C1 segment of cervical spinal cord (tissue), 14 donors: ENCODE measurements at regions not wholly inside any gene's neighbourhood (a gene's known extent, or its start where the extent isn't known, plus 50 kb on each side); places are given as distances from the start of the nearest gene placed in this dataset.
A peak's percentile ranks its signal among the peaks of the same experiment; 100 is the strongest.
"Not testable (repeated sequence)": the region's sequence is repeated elsewhere in the genome, so short reads cannot be mapped to it uniquely, and the experiment has no call there.

Experiments
- DNase-seq, 14 donors: peaks; one replicate each; lab custom pipeline; 2025; lab: John Stamatoyannopoulos, UW

DNA sequence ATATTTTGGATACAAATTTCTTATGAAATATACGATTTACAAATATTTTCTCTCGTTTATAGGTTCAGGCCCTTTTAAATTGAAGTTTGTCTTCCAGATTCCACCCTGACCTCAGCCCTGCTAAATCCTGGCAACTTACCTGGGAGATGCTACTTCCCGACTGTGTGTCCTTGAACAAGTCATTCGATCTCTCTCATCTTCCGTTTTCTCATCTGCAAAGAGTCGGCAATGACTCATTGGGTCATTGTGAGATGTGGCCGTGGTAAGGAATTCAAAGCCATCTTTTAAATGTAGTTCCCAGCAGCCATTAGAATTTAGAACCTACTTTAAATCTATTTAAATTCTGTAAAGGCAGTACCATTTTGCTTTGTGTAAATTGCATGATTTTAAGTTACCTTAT lies 72.5 kb downstream of the LHX2 start:
- DNase-seq = no peak

DNA sequence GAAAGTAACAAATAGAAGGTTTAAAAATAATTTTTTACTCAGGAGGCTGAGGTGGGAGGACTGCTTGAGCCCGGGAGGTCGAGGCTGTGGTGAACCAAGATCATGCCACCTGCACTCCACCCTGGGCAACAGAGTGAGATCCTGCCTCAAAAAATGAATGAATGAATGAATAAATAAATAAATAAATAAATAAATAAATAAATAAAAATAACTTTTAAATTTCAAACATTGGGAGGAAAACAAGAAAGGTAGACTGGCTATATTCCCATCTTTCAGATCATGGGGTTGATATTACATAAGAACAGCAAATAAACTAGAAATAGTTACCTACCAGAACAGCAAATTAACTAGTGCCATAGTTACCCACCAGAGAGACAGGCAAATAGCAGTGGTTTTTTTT lies 75.7 kb downstream of the LHX2 start:
- DNase-seq = no peak

DNA sequence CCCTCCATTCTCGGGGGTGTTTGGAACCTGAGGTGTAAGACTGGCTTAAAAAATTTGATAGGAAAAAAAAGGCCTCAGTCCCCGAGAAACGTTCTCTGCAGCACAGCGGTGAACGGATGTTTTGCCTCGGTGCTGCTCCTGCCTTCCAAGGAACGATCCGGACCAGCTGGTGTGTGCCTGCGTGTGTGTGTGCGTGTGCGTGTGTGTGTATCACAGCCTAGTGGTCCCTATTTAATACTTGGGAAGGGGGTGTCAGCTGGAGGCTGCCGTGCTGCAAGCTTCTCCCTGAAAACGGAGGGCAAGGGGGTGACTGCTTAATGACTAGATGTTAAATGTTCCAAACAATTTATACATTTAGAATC lies 76.9 kb downstream of the LHX2 start:
- no peak for DNase-seq

DNA sequence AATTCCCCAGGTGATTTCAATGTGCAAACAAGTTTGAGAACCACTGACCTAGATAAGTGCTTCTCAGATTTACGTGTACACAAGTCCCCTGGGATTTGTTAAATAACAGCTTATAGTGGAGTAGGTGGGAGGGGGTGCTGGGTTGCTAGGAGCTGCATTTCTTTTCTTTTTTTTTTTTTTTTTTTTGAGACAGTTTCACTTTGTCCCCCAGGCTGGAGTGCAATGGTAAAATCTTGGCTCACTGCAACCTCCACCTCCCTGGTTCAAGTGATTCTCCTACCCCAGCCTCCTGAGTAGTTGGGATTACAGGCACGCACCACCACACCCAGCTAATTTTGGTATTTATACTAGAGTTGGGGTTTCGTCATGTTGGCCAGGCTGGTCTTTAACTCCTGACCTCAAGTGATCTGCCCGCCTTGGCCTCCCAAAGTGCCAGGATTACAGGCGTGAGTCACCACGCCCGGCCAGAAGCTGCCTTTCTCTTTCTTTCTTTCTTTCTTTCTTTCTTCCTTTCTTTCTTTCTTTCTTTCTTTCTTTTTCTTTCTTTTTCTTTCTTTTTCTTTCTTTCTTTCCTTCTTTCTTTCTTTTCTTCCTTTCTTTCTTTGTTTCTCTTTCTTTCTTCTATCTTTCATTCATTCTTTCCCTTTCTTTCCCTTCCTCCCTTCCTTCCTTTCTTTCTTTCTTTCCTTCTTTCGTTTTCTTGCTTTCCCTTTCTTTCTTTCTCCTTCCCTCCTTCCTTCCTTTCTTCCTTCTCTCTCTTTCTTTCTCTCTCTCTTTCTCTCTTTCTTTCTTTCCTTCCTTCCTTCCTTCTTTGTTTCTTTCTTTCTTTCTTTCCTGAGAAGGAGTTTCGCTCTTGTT lies 78.3 kb downstream of the LHX2 start:
- not testable (repeated sequence) for DNase-seq

DNA sequence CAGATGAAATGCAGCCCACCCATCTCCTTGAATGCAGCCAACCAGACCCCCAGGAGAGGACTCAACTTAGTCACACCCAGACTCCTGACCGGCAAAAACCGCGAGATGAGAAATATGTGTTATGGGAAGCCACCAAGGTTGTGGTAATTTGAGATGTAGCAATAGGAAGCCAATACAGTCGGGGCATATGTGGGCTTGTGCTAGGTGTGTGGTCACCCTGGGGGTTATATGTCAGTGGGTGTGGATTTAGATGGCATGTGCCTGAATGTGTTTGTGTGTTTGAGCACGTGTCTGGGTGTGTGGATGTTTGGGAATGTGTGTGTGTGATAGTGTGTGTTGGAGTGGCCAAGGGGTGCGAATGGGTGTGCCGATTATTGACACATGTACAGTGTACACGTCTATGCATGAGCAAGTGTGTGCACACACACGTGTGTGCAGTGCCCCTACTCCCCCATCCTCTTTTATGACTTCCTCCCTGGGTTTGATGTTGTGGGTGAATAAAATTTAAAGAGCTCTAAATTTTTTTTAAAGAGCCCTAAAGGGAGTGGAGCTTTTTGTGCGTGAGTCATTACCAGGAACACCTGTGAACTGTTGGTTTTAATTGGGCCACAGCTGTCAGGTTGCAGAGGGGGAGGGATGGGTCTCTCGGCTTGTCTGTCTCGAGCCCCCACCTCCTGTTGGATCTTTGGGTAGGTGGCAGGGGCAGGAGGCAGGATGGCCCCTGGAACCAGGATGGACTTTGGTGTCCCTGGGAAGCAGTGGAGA lies 86.8 kb downstream of the LHX2 start:
- DNase-seq = no peak

DNA sequence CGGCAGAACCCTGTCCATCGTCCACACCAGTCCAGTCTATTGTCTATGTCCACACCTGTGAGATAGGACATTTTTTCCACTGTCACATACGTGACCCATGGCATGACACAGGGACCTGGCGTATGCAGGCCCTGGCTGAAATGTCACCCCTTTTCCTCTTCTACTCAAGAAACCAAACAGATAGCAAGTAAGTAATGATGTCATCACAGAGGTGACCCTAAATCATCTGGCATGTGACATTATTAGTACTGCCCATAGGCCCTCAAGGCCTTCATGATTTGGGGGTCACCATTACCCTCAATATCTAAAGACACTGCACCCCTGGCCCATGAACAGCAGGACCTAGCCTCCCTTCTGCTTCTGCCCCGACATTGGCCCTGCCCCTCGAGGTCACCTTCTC lies 88.3 kb downstream of the LHX2 start:
- DNase-seq = no peak

DNA sequence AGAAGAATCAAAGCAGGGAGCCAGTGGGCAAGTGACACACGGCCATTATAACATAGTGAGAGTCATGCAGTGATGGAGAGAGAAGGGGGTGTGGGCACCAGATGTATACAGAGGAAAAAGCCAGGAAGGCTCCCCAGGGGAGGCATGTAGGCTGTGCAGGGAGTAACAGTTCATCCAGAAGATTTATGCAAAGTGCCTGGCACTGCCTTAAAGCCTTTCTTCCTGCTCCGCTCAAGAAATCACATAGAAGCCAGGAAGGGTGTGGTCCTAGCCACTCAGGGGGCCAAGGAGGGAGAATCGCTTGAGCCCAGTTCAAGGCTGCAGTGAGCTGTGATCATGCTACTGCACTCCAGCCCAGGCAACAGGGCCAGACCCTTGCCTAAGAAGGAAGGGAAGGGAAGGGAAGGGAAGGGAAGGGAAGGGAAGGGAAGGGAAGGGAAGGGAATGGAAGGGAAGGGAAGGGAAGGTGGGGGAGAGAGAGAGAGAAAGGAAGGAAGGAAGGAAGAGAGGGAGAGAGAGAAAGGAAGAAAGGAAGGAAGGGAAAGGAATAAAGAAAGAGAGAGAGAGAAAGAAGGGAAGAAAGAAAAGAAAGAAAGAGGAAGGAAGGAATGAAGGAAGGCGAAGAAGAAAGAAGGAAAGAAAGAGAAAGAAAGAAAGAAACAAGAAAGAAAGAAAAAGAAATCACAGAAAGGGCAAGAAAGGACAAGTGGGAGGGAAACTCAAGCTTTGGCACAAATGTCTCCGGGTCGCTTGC lies 89.8 kb downstream of the LHX2 start:
- DNase-seq = no peak

DNA sequence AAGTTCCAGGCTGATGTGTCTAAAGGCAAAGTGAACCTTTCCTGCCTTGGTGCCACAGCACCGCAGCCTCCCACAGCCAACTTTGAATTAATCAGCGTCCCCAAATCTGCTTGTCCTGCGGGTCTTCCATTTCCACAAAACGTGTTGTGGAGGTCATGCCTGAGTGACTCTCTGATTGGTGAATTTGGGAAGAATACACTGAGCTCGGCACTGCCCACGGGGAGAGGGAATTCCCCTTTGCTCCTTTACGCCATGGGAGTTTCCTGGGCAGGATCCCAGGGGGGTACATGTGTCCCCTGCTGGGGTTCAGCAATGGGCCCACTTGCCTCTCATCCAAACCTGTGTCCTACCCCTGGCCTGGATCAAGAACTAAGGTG lies 90.4 kb downstream of the LHX2 start:
- no peak for DNase-seq

DNA sequence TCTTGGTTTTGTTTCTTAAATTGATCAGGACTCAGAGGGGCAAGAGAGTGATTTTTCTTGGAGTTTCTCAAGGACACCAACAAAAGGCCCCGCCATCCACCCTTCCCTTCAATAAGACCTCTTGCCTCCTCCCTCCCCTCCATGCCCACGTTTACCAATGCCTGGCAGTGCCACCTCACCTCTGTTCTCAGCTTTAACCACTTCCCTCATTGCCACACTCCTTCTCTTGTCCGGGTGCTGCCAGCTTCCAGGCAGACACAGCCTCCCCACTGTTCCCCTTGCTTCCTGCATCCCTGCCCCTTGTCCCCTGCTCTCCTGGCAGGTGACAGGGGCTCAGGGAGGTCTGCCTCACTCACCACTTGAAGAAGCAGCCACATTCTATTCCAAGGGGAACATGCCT lies 90.8 kb downstream of the LHX2 start:
- no peak for DNase-seq

DNA sequence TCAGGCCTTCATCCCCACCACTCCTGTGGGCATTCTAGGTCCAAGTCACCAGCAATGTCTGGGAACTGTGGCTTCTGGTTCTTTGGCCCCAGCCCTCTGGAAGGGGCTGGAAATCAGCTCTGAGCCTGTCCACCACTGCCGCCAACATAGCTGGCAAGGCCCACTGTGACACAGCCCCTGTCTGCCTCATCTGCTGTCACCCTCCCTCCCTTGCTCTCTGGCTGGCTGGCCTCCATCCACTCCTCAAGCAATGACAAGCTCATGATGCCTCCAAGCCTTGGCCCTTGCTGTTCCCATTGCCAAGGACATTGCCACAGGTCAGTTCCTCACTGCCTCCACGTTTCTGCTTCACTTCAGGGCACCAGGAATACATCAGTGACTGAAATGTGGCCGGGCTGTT lies 93.7 kb downstream of the LHX2 start:
- no peak for DNase-seq

DNA sequence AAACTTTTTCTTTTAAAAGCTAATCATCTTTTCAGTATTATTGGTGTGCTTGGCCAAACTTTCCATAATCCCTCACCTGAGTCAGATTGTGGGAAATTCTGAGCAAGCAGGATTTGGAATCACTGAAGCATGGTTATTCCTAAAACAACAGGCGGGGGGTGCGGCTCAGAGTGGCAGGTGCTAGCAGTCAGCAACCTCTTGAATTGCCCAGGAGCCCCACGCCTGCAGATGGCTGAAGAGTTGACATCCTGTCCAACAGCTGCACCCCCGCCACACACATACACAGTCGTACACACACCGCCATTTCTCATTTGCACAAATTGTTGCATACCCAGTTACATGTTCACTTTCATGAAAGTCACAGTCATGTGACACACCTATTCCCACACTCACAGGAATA lies 96.6 kb downstream of the LHX2 start:
- no peak for DNase-seq

DNA sequence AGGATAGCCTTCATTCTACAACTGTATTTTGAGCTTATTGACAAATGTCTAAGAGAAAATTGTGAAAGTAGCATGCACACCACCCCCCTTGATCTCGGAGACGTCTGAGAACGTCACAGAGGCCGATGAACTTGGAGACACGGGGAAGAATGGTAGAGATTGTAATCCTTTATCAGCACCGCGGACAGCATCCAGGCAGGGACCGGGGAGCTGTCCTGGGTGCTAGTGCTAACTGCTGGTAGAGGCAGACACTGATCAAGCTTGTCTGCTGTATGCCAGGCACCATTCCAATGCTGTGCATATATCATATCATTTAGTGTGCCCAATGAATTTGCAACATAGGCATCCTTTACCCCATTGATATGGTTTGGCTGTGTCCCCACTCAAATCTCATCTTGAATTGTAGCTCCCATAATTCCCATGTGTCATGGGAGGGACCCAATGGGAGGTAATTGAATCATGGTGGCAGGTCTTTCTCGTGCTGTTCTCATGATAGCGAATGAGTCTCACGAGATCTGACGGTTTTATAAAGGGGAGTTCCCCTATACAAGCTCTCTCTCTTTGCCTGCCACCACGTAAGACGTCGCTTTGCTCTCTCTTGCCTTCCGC lies 98.8 kb downstream of the LHX2 start:
- peak in 8 of 14 donors; percentile 0 to 39 (median 6) for DNase-seq

DNA sequence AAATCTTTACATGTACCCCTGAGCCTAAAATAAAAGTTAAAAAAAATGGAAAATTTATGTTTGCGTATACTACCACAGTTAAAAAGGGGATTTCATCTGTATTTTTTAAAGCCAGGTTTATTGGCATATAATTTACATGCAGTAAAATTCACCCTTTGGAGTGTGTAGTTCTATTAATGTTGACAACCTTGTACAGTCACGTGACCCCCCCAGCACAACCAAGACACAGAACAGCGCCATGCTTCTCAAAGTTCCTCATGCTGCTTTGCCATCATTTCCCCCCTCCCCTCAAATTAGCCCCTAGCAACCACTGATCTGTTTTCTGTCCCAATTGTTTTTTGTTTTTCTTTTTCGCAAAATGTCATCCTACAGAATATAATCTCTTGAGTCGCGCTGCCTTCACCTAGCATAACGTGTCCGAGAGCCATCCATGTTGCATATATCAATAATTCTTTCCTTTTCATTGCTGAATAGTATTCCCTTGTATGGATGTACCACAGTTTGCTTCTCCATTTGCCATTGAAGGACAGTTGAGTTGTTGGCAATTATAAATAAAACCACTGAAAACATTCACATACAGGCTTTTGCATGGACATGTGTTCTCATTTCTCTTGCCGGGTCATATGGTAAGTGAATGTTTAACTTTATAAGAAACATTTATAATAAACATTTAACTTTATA lies 105.3 kb downstream of the LHX2 start:
- no peak for DNase-seq

DNA sequence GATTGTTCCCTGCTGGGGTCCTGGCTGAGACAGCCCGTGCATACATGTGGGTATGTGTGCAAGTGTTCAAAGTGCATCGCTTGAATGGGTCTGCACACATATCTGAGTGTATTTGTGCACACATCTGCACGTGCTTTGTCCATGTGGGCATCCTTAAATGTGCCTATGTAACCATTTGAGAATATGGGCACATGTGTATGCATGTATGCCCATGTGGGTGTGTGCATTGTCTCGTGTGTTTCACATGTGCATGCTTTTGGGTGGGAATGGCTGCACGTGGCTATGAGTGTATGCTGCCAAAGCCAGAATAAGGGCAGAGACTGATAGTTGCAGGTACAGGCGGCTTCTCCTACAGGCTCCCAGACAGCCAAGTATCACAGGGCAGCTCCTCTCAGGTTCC lies 107.3 kb downstream of the LHX2 start:
- DNase-seq = no peak

DNA sequence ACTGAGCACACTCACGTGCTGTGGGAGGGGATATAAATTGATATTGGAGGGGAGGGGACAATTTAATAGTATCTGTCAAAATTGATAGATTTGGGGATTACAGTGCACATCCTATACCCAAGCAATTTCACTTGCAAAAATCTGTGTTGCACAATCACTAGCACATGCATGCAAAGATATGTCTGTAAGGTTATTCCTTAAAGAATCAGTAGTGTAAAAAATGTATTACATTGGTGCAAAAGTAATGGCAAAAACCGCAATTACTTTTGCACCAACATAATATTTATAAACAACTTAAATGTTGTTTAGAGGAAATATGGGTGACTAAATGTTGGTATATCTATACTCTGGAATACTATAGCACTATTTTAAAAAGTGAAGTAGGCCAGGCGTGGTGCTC lies 108.7 kb downstream of the LHX2 start:
- DNase-seq = no peak

DNA sequence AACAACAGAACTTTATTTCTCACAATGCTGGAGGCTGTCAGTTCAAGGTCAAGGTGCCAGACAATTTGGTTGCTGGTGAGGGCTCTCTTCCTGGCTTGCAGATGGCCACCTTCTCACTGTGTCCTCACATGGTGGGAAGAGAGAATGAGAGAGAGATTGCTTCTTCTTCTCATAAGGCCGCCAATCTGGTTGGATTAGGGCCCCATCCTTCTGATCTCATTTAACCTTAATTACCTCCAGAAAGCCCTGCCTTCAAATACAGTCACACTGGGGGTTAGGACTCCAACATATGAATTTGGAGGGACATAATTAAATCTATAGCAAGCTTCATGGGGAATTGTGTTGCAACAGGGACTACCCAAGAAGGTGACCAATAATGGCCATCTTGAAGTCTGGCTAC lies 110.2 kb downstream of the LHX2 start:
- DNase-seq = no peak

DNA sequence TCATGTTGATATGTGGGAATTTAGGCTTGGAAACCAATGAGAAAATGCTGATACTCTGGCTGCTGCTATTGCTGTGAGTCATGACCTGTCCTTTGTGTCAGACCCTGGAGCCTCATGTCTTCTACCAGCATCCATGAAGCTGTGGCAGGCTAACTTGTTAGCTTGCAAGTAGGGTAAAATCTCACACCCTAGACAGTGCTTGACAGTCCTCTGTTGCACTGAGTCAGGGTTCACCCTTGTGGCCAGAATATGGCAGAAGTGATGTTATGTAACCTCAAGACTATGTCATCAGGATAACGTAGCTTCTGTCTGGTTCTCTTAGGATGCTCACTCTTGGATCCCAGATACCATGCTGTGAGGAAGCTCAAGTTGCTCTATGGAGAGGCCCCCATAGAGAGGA lies 110.8 kb downstream of the LHX2 start:
- DNase-seq = no peak

DNA sequence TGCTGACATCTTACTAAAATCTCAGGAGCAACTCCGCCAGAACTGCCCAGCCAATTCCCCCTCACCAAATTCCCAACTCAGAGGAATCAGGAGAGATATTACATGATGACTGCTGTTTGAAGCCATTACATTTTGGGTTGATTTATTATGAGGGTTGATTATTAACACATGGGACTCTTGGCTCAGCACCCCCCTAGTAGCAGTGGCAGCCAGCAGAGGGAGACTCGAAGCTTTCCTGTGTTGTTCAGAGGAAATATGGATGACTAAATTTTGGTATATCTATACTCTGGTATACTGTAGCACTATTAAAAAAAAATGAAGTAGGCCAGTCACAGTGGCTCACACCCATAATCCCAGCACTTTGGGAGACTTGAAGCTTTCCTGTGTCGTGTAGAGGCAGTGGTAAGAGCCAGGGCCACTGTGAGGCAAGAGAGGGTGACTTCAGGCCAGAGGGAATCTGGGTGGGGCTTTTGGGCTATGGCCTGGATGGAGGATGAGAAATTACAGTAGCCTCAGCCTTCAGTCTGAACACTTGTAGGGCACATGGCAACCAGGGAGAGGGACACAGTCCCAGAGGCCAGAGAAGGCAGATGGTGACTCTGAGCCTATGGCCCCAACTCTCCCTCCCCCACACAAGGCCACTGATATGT lies 111.4 kb downstream of the LHX2 start:
- no peak for DNase-seq

DNA sequence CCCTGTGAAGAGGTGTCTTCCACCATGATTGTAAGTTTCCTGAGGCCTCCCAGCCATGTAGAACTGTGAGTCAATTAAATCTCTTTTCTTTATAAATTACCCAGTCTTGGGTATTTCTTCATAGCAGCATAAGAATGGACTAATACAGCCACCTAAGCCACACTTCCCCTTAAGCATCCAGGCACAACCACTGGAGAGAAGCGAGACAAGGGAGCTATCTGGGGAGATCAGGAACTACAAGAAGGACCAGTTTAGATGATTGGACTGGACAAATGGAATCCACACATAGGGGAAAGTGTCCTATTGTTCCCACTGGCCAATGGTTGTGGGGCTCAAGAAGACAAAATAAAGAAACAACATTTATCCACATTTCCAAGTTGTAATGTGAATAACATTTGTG lies 112.1 kb downstream of the LHX2 start:
- not testable (repeated sequence) for DNase-seq

DNA sequence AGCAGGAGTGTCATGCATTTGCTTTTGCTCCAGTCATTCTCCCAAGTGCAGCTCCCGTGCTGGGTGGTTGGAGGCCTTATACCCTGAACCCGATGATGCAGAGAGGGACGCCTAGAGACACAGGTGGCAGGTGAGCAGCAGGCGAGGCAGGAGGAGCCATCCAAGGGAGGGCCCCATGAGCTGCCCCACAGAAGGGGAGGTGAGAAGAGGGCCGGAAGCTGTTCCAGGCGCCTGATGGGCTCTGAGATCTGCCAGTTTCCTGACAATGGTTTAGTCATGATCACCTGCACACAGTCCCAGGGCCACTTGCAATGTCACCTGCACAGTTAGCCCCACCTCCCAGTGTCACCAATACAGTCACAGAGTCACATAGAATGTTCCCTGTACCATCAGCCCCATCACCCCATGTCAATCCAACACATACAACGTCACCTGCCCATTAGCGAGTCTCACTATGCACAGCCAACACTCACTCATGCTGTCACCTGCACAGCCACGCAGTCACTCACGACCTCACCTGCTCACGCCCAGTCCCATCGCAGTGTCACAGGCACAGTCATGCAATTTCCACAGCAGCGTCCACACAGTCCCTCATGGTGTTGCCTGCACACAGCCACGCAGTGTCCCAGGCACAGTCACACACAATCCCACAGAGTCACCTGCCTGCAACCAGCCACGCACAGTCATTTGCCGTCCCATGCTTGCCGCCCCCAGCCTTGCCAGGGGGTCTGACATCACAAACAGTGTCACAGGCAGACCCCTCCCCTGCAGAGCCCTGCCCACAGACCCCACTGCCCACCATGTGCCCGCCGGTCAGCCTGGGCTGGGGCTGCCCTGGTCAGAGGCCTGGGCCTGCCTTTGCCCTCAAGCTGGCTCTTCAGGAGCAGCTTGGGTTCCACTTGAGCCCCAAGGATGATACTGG lies 113.4 kb downstream of the LHX2 start:
- DNase-seq = no peak
